GM12891 (cell line): ENCODE measurements at regions not wholly inside any gene's neighbourhood (a gene's known extent, or its start where the extent isn't known, plus 50 kb on each side); places are given as distances from the start of the nearest gene placed in this dataset.

Source experiments
- DNase-seq: peaks from one replicate; pipeline ENCODE4 v3.0.0; 2011; ENCODE audit warnings: low spot score; ENCODE audit not compliant: insufficient read length
- FAIRE-seq: peaks from 2 replicates; lab custom pipeline; 2011; peaks lifted over from hg19 to GRCh38; lab: Jason Lieb, UNC
- PAX5 ChIP-seq: IDR thresholded peaks from 2 replicates; pipeline ENCODE4 v1.6.1; 2011; ENCODE audit warnings: low read length, moderate library complexity, mild to moderate bottlenecking; ENCODE audit not compliant: insufficient read depth, severe bottlenecking
- POLR2A ChIP-seq: IDR thresholded peaks from 2 replicates; pipeline ENCODE4 v1.6.1; 2011; ENCODE audit warnings: low read depth, low read length, control low read depth
- POLR2AphosphoS5 ChIP-seq: IDR thresholded peaks from 2 replicates; pipeline ENCODE4 v1.6.1; 2011; ENCODE audit warnings: low read depth, low read length, control low read depth
- POU2F2 ChIP-seq: IDR thresholded peaks from 2 replicates; pipeline ENCODE4 v1.6.1; 2011; ENCODE audit warnings: low read depth, mild to moderate bottlenecking, control low read depth, low read length, moderate library complexity
- SPI1 ChIP-seq: IDR thresholded peaks from 2 replicates; pipeline ENCODE4 v1.6.1; 2011; ENCODE audit warnings: low read depth, low read length, control low read depth
- TAF1 ChIP-seq: IDR thresholded peaks from 2 replicates; pipeline ENCODE4 v1.6.1; 2011; ENCODE audit warnings: low read depth, low read length, control low read depth

DNA sequence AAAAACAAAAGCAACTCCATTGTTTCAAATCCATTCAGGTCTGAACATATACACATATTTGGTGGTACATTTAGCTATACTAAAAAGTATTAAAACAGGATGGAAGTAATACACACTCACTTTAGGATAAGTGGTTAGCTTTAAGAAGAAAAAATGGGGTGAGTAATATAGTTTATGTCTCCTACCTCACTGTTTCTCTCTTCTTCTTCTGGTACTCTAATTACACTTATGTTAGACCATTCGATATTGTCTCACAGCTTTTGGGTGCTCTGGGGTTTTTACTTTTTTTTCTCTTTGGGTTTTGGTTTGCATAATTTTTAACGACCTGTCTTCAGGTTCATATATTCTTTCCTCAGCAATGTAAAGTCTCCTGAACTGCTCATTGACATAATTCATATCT lies 75.4 kb upstream of the AKAP13 start:
- DNase-seq (no peak), FAIRE-seq (no peak)
- TF ChIP-seq TAF1 (no peak), PAX5 (no peak), SPI1 (no peak), POU2F2 (no peak), POLR2A (no peak), POLR2AphosphoS5 (no peak)

DNA sequence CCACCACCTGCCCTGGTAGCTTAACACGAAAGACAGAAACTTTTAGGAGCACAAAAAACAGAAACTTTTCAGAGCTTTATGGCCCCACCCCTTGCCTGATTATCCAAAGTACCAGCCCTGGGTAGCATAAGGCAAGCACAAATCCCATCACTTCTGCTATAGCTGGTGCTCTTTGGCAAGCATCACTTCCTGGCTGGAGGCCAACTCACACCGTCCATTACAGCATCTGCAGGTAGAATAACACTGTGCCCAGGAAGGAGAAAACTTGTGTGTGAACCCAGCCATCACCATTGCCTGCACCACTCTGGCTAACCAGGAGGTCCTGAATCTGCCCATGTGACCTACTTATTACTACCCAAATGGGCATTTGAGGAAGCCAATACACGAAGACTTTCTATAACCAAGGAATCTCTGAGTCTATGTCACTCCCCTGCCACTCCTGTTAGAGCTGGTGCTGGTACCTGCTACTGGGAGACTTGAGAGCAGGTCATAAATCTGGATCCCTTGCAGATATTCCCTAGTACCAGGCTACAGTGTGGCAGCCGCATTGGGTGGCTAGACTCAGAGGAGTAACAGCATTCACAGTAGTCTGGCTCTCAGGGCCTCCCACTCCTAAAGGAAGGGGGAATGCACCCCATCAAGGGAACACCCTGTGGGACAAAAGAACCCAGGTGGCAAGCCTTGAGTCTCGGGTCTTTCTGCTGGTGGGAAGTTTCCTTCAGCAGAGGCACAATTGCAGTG lies 73.3 kb upstream of the AKAP13 start:
- FAIRE-seq (no peak), DNase-seq (no peak)
- TF ChIP-seq SPI1 (no peak), PAX5 (no peak), TAF1 (no peak), POLR2A (no peak), POU2F2 (no peak), POLR2AphosphoS5 (no peak)

GRCh38 chr15:85307687-85308045 lies 72.7 kb upstream of the AKAP13 start:
- TF ChIP-seq POU2F2 (no peak), TAF1 (no peak), POLR2A (no peak), SPI1 (no peak), POLR2AphosphoS5 (no peak), PAX5 (no peak)
- DNase-seq = no peak
- FAIRE-seq = no peak

- no peak for FAIRE-seq
- DNase-seq = no peak
- TF ChIP-seq PAX5 (no peak), SPI1 (no peak), POU2F2 (no peak), POLR2AphosphoS5 (no peak), TAF1 (no peak), POLR2A (no peak)
These were observed 68.8 kb upstream of the AKAP13 start for GRCh38 chr15:85311647-85312046.

GRCh38 chr15:85312486-85312885 lies 67.9 kb upstream of the AKAP13 start:
- DNase-seq (no peak), FAIRE-seq (peak; percentile 69)
- TF ChIP-seq POLR2A (peak; percentile 40; the same call in 1 of the 2 replicates), PAX5 (no peak), TAF1 (0 out of 2 replicates have a peak, but pooled peaks have one; percentile 20), SPI1 (peak; percentile 71), POLR2AphosphoS5 (no peak; the same call in 1 of the 2 replicates), POU2F2 (no peak; the same call in 1 of the 2 replicates)

- FAIRE-seq (peak; percentile 35), DNase-seq (no peak)
- TF ChIP-seq POLR2AphosphoS5 (no peak), PAX5 (no peak), POLR2A (no peak), POU2F2 (no peak), TAF1 (no peak)
These were observed 67.5 kb upstream of the AKAP13 start for GRCh38 chr15:85312929-85313331.

DNA sequence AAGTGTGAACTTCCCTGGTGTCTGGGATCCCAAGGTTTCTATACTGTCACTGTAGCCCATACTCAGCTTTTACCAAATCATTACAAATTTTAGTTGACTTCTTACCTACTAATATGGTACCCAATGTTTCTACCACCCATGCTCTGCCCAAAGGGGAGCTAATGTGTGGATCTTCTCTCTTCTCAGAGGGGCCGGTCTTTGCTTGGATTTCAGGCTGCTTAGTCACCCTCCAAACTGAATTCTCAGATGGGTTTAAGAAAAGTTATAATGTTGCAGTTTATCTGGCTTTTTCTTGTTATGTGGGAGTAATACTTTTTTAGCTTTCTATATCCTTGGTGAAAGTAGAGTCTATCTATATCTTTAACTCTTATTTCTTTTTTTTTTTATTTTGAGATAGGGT lies 67.1 kb upstream of the AKAP13 start:
- TF ChIP-seq TAF1 (no peak), PAX5 (no peak), SPI1 (no peak), POLR2AphosphoS5 (no peak), POLR2A (no peak), POU2F2 (no peak)
- FAIRE-seq (no peak), DNase-seq (no peak)

DNA sequence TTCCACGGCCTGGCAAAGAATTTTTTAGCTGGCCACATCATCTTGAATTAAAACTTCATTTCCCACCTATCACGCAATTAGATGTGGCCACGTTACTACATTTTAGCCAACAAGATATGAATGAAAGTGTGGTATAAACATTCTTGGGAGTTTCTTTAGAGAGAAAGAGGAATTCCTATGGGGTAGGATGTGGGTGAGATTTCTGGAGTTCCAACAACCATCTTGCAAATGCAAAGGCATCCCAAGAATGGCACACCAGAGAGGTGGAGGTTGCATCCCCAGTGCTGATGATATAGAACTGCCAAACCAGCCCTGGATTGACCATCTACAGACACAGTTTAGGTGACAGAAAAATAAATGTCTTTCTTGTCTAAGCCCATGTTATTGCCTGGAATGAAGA lies 66.3 kb upstream of the AKAP13 start:
- FAIRE-seq = no peak
- TF ChIP-seq POLR2AphosphoS5 = no peak
- TF ChIP-seq PAX5 = no peak
- TF ChIP-seq POLR2A = no peak
- TF ChIP-seq POU2F2 = no peak
- TF ChIP-seq SPI1 = no peak
- no peak for TF ChIP-seq TAF1
- DNase-seq = no peak

DNA sequence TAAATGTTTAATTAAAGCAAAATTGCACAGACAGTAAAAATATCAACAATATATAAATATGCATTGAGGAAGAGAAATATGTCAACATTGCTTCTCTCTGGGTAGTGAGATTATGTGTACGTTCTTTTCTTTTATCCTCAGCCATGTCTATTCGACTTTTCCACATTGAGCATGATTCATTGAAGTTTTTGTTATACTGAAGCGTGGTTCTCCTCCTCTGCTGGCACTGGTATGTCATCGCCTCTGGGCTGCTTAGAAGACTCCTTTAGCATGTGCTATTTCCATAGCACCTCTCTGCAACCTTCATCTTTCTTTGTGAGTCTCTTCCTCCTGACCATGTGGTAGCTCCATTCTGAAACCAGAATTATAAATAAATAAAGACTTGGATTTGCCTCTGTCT lies 65.8 kb upstream of the AKAP13 start:
- no peak for TF ChIP-seq POLR2AphosphoS5
- no peak for TF ChIP-seq SPI1
- TF ChIP-seq TAF1 = no peak
- no peak for TF ChIP-seq POLR2A
- no peak for TF ChIP-seq POU2F2
- no peak for TF ChIP-seq PAX5
- no peak for FAIRE-seq
- DNase-seq = no peak
